Suppressor macrophage treated with lipopolysaccharide for 4 hours (primary cell): ENCODE measurements at regions not wholly inside any gene's neighbourhood (a gene's known extent, or its start where the extent isn't known, plus 50 kb on each side); places are given as distances from the start of the nearest gene placed in this dataset.

Experiments
- DNase-seq: peaks from one replicate; pipeline ENCODE4 v3.0.0-alpha.2; 2020

DNA sequence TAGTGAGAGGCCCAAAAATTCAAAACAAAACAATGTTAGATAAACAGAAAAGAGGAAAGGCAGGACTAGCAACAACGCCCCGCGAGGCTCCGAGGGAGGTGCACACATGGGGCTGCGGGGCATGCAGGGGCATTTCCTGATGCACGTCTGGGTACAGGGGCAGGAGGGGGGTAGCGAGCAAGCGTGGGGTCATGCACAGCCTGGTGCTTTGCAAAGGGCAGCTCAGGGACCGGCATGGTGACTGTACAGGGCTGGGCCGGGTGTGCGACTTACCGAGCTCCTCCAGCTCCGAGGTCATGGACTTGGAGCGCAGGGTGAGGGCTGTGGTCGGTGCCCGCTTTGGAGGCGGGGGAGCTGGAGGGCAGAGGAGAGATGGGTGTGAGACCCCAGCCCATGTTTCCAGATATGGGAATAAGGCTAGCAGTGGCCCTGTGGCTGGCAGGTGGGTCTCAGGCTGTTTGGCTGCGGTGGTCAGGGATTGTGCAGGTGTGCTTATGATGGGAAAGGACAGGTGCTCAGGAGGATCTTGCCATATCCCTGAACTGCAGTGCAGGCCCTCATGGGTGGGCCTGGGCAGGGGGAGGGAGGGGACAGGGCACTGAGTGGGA, 103.7 kb downstream of the CTTN start:
- DNase-seq, result no peak

- DNase-seq, result no peak
Measured at GRCh38 chr11:70502677-70503467, 104.5 kb downstream of the CTTN start.

DNA sequence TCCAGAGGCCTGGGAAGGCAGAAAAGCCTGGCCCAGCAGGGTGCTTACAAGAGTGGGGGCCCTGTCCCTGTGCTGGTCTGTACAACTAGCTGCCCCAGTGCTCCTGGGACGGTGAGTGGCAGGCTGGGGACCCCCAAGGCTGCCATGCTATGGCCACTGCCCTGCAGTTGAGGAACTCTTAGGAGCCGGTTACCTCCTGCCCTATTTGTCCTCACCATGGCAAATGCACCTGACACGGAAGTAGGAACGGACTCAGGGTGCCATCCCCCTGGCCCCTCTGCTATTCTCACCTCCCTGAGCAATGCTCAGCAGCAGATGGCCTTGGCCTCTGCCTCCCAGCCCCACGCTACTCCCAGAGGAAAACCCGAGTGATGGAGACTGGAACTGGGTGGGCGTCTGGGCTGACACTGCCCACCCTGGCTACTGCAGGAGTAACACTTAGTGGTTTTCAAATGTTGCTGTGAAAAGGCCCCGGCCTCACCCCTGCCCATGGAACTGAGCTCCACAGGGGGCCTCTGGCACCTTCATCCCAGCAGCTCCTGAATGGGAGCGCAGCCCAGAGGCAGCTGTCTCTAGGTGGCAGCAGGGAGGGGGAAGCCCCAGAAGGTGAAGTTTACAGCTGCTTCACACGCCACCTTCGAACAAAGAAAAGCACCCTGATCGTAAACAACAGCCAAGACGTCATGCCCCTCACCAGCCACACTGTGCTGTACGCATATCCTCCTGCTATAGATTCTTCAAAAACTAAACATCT, 105.3 kb downstream of the CTTN start:
- no peak for DNase-seq

DNA sequence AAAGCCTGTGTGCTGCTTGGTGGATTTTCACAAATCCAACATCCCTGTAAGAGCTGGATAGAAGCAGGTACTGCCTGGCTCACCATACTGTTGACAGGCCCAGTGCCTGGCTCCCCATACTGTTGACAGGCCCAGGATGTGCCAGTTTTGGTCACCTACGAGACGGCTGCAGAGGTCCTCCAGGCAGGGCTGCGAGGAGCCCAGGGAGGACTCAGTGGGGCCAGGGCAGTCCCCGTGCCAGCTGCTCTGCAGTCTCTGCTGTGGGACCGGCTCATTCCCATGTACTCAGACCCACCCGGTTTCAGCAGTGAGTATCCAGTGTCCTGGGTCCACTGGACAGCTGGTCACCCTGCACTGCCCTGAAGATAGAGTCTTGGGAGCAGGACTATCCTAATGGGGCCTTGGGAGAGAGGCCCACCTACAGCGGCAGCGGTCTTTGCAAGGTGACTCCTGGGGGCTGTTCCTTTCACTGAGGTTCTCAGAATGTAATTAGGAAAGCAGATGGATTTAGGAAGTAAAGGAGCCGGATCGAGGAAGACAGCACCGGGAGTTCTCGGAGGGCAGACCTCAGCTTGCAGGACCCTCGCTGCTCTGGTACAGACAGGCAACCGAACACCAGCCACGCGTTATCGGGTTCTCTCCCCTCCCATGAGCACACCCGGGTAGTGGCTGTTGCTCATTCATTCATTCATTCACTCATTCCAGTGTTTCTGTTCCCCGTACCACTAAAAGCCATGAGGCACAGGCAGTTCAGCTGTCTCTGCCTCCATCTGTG, 106.1 kb downstream of the CTTN start:
- no peak for DNase-seq

- no peak for DNase-seq
Measured at GRCh38 chr11:70505331-70505731, 107.0 kb downstream of the CTTN start.

- DNase-seq, result no peak
Measured at GRCh38 chr11:70505761-70506657, 107.7 kb downstream of the CTTN start.

GRCh38 chr11:70506658-70506970, 108.3 kb downstream of the CTTN start:
- no peak for DNase-seq

GRCh38 chr11:70506986-70507385, 108.7 kb downstream of the CTTN start:
- DNase-seq, result no peak

DNA sequence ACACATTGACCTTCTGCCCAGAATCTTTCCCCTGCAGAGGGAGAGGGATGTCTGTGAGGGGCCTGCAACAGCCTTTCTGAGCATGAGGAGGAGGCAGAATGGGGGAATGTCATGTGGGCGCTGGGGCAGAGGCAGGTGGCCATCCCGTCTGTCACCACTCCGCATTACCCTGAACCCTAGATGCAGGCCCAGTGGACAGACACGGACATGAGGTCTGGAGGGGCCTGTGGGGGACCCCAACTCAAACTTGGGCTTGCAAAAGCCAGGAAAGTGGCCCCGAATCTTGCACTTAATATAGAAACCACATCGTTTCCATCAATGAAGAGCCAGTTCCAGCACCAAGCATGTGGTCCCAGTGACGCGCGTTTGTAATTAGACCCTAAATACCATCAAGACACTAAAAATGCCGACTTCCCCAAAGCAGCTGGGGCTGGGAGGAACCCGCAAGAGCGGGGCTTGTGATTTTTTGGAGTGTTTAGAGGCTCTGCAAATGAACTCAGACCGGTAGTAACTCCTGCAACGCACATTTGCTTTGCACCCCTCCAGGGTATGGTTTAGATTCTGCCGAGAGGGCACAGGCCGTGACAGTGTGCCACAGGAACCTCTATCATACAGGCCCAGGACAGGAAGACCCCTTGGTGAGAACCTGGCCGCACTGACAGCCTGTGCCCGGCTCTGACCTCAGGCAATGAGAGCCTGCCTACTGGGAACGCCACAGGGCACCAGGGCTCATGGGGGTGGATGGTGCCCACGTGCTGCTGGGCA, 109.3 kb downstream of the CTTN start:
- no peak for DNase-seq

DNA sequence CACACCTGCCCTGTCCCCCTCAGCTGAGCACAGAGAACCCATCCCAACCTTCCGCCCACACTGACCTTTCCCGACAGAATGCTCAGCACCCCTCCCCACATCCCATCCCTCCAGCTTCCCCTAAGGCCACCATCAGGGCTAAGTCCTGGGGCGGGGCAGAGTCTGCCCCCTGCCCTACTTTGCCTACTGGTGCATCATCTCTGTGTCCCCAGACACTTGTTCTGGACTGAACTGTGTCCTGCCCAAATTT, 109.8 kb downstream of the CTTN start:
- no peak for DNase-seq

GRCh38 chr11:70509476-70509875, 111.1 kb downstream of the CTTN start:
- no peak for DNase-seq

DNA sequence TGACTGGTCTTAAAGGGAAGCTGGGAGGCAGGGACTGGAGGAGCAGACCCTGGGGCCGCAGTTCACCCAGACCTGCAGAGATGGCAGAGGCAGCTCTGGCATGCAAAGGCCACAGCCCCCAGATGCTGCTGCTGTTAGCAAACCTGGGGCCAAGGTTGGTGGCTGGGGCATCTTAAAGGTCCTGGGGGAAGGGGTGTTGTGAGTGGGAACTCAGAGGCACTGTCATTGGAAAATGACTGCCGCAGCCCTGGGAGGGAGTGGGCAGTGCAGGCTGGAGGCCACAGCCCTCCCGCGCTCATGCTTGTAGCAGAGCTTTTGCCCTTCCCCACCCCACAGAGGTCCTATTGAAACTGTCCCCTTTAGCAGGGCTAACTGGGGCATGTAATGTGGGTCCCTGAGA, 111.8 kb downstream of the CTTN start:
- no peak for DNase-seq

DNA sequence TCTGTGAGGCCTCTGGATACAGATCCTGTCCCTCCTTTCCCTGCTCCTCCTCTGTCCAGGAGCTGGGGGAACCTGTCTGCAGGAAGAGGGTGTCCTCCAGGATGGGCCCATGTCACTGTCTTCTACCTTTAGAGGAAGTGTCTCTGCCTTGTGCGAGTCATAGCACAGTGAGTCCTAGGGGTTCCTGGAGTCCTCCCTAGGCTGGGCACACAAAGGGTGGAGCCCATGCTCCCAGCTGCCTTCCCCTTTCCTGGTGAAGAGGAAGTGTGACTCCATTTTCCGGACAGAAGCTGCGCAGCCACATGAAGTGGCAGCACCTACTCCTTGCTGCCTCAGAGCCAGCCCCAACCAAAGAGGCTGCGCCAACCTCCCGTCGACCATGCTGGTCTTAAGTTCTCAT, 112.2 kb downstream of the CTTN start:
- DNase-seq, result no peak

GRCh38 chr11:70511345-70511744, 113.0 kb downstream of the CTTN start:
- no peak for DNase-seq

DNA sequence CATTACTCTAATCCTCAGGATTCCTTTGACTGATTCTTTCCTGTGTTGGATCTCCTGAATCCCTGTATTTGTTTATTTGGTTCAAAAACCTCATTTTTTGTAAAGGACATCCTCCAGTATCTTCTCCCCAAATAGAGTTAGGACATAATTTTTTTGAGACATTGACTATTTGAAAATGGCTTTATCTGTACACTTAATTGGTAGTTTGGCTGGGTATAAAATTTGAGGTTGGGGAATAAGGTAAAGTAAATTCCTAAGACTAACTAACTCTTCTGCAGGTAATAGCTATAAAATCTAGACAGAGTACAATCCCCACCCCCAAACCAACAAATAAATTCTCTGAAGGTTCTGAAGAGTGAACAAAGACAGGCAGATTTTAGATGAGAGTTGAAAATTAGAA, 114.4 kb downstream of the CTTN start:
- no peak for DNase-seq

DNA sequence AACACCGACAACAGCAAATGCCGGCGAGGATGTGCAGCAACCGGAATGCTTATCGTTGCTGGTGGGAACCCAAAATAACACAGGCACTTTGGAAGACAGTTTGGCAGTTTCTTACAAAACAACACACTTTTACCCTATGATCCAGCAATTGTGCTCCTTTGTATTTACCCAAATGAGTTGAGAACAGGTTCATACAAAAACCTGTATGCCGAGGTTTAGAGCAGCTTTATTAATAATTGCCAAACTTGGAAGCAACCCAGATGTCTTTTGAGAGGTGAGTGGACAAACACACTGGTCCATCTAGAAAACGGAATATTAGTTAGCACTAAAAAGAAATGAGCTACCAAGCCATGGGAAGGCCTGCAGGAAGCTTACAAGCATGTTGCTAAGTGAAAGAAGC, 118.9 kb downstream of the CTTN start:
- no peak for DNase-seq

GRCh38 chr11:70517988-70518907, 119.9 kb downstream of the CTTN start:
- DNase-seq, result no peak

DNA sequence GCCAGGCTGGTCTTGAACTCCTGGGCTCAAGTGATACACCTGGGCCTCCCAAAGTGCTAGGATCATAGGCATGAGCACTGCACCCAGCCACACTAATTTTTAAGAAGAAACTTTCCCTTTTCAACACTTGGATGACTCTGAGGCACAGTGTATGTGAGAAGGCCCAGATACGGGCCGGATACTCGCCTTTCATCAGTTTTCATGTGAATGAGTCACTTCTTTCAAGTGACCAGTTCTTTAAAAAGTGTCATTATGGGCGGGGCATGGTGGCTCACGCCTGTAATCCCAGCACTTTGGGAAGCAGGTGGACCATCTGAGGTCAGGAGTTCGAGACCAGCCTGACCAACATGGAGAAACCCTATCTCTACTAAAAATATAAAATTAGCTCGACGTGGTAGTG, 120.8 kb downstream of the CTTN start:
- DNase-seq, result no peak

GRCh38 chr11:70521475-70522308, 123.4 kb downstream of the CTTN start:
- no peak for DNase-seq

DNA sequence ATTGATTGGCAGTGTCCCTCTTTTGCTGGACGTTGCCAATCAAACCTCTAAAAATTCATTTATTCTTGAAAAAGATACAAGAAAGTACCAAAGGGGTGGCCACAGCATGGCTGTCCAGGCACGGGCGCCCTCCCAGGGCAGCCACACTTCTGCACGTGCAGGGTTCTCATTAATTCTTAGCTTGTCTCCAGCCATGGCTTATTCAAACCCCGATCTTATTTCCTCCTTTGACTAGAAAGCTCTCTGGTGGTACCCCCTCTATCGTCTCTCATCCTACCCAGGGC, 123.9 kb downstream of the CTTN start:
- DNase-seq, result no peak
